Neural progenitor cell (in vitro differentiated cells): ENCODE measurements at regions not wholly inside any gene's neighbourhood (a gene's known extent, or its start where the extent isn't known, plus 50 kb on each side); places are given as distances from the start of the nearest gene placed in this dataset.

Experiments used
- DNase-seq: peaks from one replicate; pipeline ENCODE4 v3.0.0-alpha.2; 2016; ENCODE audit warnings: low spot score
- H2AFZ ChIP-seq: fragments of 200-600 bp; sonication (generic); replicated peaks from 2 replicates; pipeline ENCODE4 v1.6.1; 2016; ENCODE audit warnings: antibody characterized with exemption
- H3F3A ChIP-seq: fragments of 200-600 bp; sonication (generic); 2 replicates; pipeline ENCODE4 v1.6.1; 2016; ENCODE audit warnings: antibody characterized with exemption, low read depth
- H3K27ac ChIP-seq: fragments of 200-600 bp; sonication (generic); 2 replicates; pipeline ENCODE4 v1.5.1; 2016; ENCODE audit warnings: mild to moderate bottlenecking
- H3K27me3 ChIP-seq: fragments of 200-600 bp; sonication (generic); 2 replicates; pipeline ENCODE4 v1.6.1; 2016; ENCODE audit warnings: mild to moderate bottlenecking, moderate library complexity
- H3K36me3 ChIP-seq: fragments of 200-600 bp; sonication (generic); 2 replicates; pipeline ENCODE4 v1.5.1; 2016
- H3K4me1 ChIP-seq: fragments of 200-600 bp; sonication (generic); 2 replicates; pipeline ENCODE4 v1.6.1; 2016; ENCODE audit warnings: mixed run types
- H3K4me2 ChIP-seq: fragments of 200-600 bp; sonication (generic); 2 replicates; pipeline ENCODE4 v1.6.1; 2016
- H3K4me3 ChIP-seq: fragments of 200-600 bp; sonication (generic); 2 replicates; pipeline ENCODE4 v1.5.1; 2016
- H3K79me2 ChIP-seq: fragments of 200-600 bp; sonication (generic); 2 replicates; pipeline ENCODE4 v1.6.1; 2016; ENCODE audit warnings: low read depth
- H3K9ac ChIP-seq: fragments of 200-600 bp; sonication (generic); 2 replicates; pipeline ENCODE4 v1.6.1; 2016
- H3K9me3 ChIP-seq: fragments of 200-600 bp; sonication (generic); 2 replicates; pipeline ENCODE4 v1.5.1; 2016; ENCODE audit warnings: low read depth
- H4K20me1 ChIP-seq: fragments of 200-600 bp; sonication (generic); 2 replicates; pipeline ENCODE4 v1.6.1; 2016; ENCODE audit warnings: low read depth
- H3K27ac Mint-ChIP-seq: 3 replicates; pipeline ENCODE4 v1.8.0; 2021; ENCODE audit warnings: mixed read lengths
- H3K27me3 Mint-ChIP-seq: 2 replicates; pipeline ENCODE4 v1.8.0; 2022; ENCODE audit warnings: low read depth, mild to moderate bottlenecking, inconsistent platforms, moderate library complexity, mixed read lengths; ENCODE audit not compliant: insufficient read depth
- H3K36me3 Mint-ChIP-seq: 3 replicates; pipeline ENCODE4 v1.8.0; 2021; ENCODE audit warnings: mixed read lengths
- H3K4me1 Mint-ChIP-seq: 3 replicates; pipeline ENCODE4 v1.8.0; 2021; ENCODE audit warnings: mixed read lengths
- H3K4me3 Mint-ChIP-seq: 3 replicates; pipeline ENCODE4 v1.8.0; 2021; ENCODE audit warnings: mild to moderate bottlenecking, moderate library complexity, mixed read lengths
- H3K9me3 Mint-ChIP-seq: 3 replicates; pipeline ENCODE4 v1.8.0; 2020; ENCODE audit warnings: mixed read lengths
- CTCF ChIP-seq: fragments of 200-600 bp; sonication (generic); IDR thresholded peaks from 2 replicates; pipeline ENCODE4 v1.5.1; 2017; ENCODE audit warnings: antibody characterized with exemption, mild to moderate bottlenecking
- EZH2 ChIP-seq: fragments of 200-600 bp; sonication (generic); IDR thresholded peaks from 2 replicates; pipeline ENCODE4 v1.6.1; 2017; ENCODE audit warnings: antibody characterized with exemption, mild to moderate bottlenecking, moderate library complexity
- EZH2phosphoT487 ChIP-seq: fragments of 200-600 bp; sonication (generic); IDR thresholded peaks from 2 replicates; pipeline ENCODE4 v1.6.1; 2017; ENCODE audit warnings: antibody characterized with exemption

GRCh38 chr20:63061771-63062100 is 55.0 kb upstream of the BHLHE23 start:
- H3K4me3 Mint-ChIP-seq = no peak overlapping the region
- Histone ChIP-seq H3K27me3 (peaks cover 20% of the 10 kb centered on the region), H3F3A (peaks cover 10% of the 10 kb centered on the region), H3K4me3 (no peak overlapping the region), H3K27ac (no peak overlapping the region), H4K20me1 (peaks cover 8% of the 10 kb centered on the region), H3K4me2 (no peak overlapping the region), H3K36me3 (no peaks in the 10 kb centered on the region), H3K9me3 (no peaks in the 10 kb centered on the region), H3K79me2 (no peaks in the 10 kb centered on the region), H3K4me1 (no peaks in the 10 kb centered on the region), H3K9ac (no peak overlapping the region), H2AFZ (no peak overlapping the region)
- peaks cover 3% of the 10 kb centered on the region for H3K4me1 Mint-ChIP-seq
- TF ChIP-seq EZH2 (no peak), EZH2phosphoT487 (no peak), CTCF (no peak)
- H3K27me3 Mint-ChIP-seq = peaks cover 16% of the 10 kb centered on the region
- no peaks in the 10 kb centered on the region for H3K9me3 Mint-ChIP-seq
- H3K36me3 Mint-ChIP-seq = no peaks in the 10 kb centered on the region
- DNase-seq = no peak
- H3K27ac Mint-ChIP-seq = no peak overlapping the region

GRCh38 chr20:63061051-63061770 is 54.4 kb upstream of the BHLHE23 start:
- Mint-ChIP-seq H3K4me1 (peaks cover 3% of the 10 kb centered on the region), H3K27me3 (peaks cover 16% of the 10 kb centered on the region), H3K9me3 (no peaks in the 10 kb centered on the region), H3K36me3 (no peaks in the 10 kb centered on the region), H3K27ac (no peak overlapping the region), H3K4me3 (no peak overlapping the region)
- H3K36me3 ChIP-seq = no peaks in the 10 kb centered on the region
- no peak for TF ChIP-seq CTCF
- no peak for DNase-seq
- no peaks in the 10 kb centered on the region for H3K79me2 ChIP-seq
- H3K27me3 ChIP-seq = peaks cover 24% of the 10 kb centered on the region
- no peak overlapping the region for H3K4me2 ChIP-seq
- H3K27ac ChIP-seq = no peak overlapping the region
- no peaks in the 10 kb centered on the region for H3K4me1 ChIP-seq
- no peak overlapping the region for H3K4me3 ChIP-seq
- H3K9ac ChIP-seq = no peak overlapping the region
- no peak overlapping the region for H2AFZ ChIP-seq
- no peaks in the 10 kb centered on the region for H3K9me3 ChIP-seq
- peaks cover 11% of the 10 kb centered on the region for H3F3A ChIP-seq
- peaks cover 9% of the 10 kb centered on the region for H4K20me1 ChIP-seq

GRCh38 chr20:63060057-63060991 is 53.6 kb upstream of the BHLHE23 start:
- H3K9ac ChIP-seq = no peak overlapping the region
- H3F3A ChIP-seq = peaks cover 11% of the 10 kb centered on the region
- Mint-ChIP-seq H3K27me3 (peaks cover 16% of the 10 kb centered on the region), H3K27ac (no peak overlapping the region), H3K9me3 (no peaks in the 10 kb centered on the region), H3K4me1 (peaks cover 3% of the 10 kb centered on the region), H3K36me3 (no peaks in the 10 kb centered on the region), H3K4me3 (no peak overlapping the region)
- H4K20me1 ChIP-seq = peaks cover 8% of the 10 kb centered on the region
- peaks cover 32% of the 10 kb centered on the region for H3K27me3 ChIP-seq
- H2AFZ ChIP-seq = no peak overlapping the region
- no peak for DNase-seq
- H3K36me3 ChIP-seq = no peaks in the 10 kb centered on the region
- no peak overlapping the region for H3K4me2 ChIP-seq
- no peaks in the 10 kb centered on the region for H3K9me3 ChIP-seq
- H3K4me3 ChIP-seq = no peak overlapping the region
- TF ChIP-seq EZH2phosphoT487 (no peak), CTCF (no peak), EZH2 (no peak)
- no peaks in the 10 kb centered on the region for H3K4me1 ChIP-seq
- no peaks in the 10 kb centered on the region for H3K79me2 ChIP-seq
- H3K27ac ChIP-seq = no peak overlapping the region
